HEK293T (cell line): ENCODE measurements at regions not wholly inside any gene's neighbourhood (a gene's known extent, or its start where the extent isn't known, plus 50 kb on each side); places are given as distances from the start of the nearest gene placed in this dataset.

Experiments
- BHLHE40 ChIP-seq: fragments of 450-650 bp; IDR thresholded peaks from 2 replicates; pipeline ENCODE4 v1.6.1; 2016; ENCODE audit warnings: mild to moderate bottlenecking, moderate library complexity, borderline replicate concordance
- PKNOX1 ChIP-seq: fragments of 450-650 bp; IDR thresholded peaks from 2 replicates; pipeline ENCODE4 v1.6.1; 2016

DNA sequence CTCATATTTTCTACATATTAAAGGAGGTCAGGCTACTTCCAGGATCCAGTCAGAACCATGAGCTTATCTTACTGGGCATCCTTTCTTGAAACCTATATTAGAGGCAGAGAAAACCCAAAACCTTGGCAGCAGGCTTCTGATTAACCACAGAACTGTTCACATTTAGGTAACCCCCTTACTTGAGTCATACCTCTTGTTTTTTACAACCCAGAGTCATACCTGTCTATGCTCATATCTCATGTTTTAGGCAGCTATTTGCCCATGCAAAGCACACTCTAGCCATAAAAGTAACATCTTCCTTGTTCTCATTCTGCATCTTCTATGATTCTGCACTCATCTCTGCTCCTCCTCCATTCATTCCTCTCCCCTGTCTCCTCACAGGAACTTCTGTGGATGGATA is 138.0 kb upstream of the SMIM31 start:
- no peak for TF ChIP-seq BHLHE40
- no peak for TF ChIP-seq PKNOX1
